D721Med (cell line): ENCODE measurements at regions not wholly inside any gene's neighbourhood (a gene's known extent, or its start where the extent isn't known, plus 50 kb on each side); places are given as distances from the start of the nearest gene placed in this dataset.

Source experiments
- DNase-seq: peaks from one replicate; pipeline ENCODE4 v3.0.0; 2011; ENCODE audit warnings: low spot score; ENCODE audit not compliant: insufficient read length
- FAIRE-seq: peaks from 2 replicates; lab custom pipeline; 2011; peaks lifted over from hg19 to GRCh38; lab: Jason Lieb, UNC
- TF ChIP-seq, protein P1 (sequence below): IDR thresholded peaks from 2 replicates; pipeline ENCODE4 v1.5.1; 2012; ENCODE audit warnings: mild to moderate bottlenecking, control low read depth; ENCODE audit not compliant: insufficient read depth; ENCODE audit errors: missing control alignments

- no peak for DNase-seq
- FAIRE-seq = peak; percentile 25
- TF ChIP-seq, protein P1, sequence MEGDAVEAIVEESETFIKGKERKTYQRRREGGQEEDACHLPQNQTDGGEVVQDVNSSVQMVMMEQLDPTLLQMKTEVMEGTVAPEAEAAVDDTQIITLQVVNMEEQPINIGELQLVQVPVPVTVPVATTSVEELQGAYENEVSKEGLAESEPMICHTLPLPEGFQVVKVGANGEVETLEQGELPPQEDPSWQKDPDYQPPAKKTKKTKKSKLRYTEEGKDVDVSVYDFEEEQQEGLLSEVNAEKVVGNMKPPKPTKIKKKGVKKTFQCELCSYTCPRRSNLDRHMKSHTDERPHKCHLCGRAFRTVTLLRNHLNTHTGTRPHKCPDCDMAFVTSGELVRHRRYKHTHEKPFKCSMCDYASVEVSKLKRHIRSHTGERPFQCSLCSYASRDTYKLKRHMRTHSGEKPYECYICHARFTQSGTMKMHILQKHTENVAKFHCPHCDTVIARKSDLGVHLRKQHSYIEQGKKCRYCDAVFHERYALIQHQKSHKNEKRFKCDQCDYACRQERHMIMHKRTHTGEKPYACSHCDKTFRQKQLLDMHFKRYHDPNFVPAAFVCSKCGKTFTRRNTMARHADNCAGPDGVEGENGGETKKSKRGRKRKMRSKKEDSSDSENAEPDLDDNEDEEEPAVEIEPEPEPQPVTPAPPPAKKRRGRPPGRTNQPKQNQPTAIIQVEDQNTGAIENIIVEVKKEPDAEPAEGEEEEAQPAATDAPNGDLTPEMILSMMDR = no peak
Observed at GRCh38 chr1:166221316-166221715, 54.5 kb upstream of the FAM78B start.

GRCh38 chr1:166233750-166234366 is 67.1 kb upstream of the FAM78B start:
- DNase-seq = no peak
- no peak for FAIRE-seq
- TF ChIP-seq, protein P1 = no peak

DNA sequence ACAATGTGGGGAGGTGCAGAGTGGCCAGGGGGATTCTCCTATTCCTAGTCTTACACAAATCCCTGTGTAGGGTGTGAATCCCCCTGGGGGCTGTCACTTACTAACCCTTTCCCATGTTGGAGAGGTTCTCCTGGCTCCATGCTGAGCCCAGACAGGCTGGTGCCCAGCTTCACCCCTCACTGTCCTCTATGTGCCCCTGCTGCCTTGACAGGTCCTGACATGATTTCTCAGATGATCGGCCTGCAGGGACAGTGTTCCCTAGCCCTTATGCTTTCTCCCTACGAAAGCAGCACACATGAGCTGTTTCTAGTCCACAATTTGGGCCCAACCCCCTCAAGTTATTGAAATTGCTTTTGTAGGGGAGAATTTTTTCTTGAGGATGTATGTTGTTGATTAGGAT is 68.9 kb upstream of the FAM78B start:
- no peak for DNase-seq
- TF ChIP-seq, protein P1 = no peak
- no peak for FAIRE-seq

DNA sequence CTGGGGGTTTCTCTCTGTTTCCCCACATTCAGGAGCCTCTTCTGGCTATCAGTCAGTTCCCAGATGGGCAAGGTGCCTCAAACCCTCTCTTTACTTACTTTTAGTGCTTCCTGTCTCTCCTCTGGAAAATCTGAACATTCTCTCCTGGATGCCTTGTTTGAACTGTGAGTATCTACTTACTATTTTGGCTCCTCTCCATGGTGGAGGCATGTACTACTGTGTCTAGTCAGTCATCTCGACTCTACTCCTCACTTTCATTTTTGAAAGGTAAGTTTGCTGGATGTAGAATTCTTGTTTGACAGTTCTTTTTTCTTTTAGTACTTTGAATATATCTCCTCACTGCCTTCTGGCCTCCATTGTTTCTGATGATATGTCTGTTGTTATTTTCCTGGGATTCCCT is 70.9 kb upstream of the FAM78B start:
- TF ChIP-seq, protein P1 = no peak
- DNase-seq = no peak
- no peak for FAIRE-seq

DNA sequence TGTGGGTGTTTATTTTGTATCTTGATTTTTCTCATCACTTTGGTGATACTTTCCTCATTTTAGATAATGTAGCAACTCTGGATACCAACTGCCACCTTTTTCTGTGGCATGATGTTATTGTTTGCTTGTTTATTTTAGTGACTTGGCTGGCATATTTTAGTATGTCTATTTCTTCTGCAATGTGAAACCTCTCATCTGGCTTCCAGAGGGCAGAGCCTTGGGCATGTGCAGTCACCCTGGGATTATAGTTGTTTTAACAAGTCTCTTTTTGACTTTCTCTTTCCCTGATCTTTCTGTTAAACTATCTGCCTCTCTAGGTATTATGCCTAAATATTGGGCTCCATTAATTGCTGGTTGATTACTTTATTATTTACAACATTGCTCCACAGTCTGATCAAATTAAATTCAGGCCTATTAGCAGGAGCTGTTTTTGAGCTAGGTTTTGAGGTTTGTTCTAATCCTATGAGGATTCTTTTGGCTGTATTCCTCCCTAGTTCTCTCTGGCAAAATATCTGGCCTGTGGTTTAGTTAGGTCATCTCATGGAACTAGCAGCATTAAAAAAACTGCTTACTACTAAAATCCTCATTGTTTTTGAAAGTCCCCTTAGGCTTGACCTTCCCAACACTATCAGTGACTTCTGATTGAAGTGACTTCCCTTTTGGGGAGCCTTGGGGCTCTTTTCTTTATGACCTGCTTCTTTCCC is 86.4 kb upstream of the FAM78B start:
- no peak for DNase-seq
- TF ChIP-seq, protein P1 = no peak
- FAIRE-seq = no peak

- TF ChIP-seq, protein P1 = peak; percentile 22
- FAIRE-seq = no peak
- no peak for DNase-seq
Observed at GRCh38 chr1:166258017-166258416, 91.2 kb upstream of the FAM78B start.

GRCh38 chr1:166261511-166261910 is 94.7 kb upstream of the FAM78B start:
- no peak for FAIRE-seq
- TF ChIP-seq, protein P1 = no peak
- no peak for DNase-seq
